ENCODE measurements at regions not wholly inside any gene's neighbourhood (a gene's known extent, or its start where the extent isn't known, plus 50 kb on each side); places are given as distances from the start of the nearest gene placed in this dataset.

DNA sequence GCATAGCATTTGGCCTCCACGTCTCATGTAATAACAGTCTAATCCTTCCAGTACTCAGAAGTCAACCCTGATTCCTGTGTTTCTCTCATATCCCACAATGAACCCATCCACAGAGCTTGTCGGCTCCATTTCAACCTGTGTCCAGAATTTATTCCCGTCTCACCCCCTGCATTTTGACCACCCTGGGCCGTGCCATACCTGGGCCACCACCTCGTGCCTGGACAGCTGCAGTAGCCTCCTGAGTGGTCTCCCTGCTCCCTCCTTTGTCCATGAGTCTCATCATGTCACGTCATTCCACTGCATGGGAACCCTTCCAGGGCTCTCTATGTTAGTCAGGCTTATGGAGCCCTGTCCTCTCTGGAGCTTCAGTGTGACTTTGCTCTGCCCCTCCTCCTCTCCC, 670.6 kb downstream of the PTPRU start:
- no peak for DNase-seq

DNA sequence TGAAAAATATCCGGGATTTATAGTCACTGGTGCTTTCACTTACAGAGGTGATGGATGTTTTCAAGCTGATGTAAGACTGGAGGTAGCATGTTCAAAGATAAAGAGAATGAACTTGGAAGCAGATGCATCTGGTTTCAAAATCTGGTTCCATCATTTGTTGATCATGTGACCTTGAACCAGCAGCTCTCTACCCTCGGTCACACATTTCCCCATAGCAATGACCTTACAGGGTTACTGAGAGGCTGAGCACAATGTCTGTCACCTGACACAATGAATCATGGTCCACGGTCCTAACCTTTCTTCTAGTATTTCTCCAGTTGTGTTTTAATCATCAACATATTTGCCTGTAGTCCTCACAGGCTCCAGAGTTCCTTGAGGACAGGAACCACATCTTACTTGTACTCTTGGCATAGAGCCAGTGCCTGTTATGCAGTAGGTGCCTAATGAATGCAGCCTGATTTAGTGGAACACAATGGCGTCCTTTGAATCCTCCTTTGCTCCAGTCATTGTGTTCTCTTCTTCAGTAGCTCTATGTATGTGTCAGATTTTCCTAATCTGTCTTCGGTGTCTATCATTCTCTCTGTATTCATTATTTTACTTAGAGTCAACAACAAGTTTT, 667.3 kb downstream of the PTPRU start:
- no peak for DNase-seq

- peak in 2 of 3 donors; percentile 17 to 18 for DNase-seq
These were observed 665.5 kb downstream of the PTPRU start for GRCh38 chr1:29901624-29902325.

DNA sequence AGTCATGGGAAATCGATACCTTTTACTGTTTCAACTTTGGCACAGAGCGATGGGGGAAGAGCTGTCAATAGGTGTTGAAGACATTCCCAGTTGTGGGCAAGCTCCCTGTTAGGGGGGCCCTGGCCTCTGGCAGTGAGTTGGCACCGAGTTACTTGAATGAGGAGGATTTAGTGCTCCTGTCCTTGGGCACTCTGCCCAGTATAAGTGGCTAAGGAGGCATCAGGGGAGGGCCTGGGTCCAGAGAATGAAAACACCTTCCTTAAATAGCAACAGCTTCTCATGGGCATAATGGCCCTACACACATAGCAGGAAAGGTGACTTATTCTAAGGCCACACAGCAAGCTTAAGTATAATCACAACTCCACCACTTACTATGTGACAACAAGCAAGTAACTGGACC, 664.4 kb downstream of the PTPRU start:
- peak in 2 of 3 donors; percentile 46 to 51 for DNase-seq

- DNase-seq, result peak in 1 of 3 donors; percentile 7
These were observed 663.9 kb downstream of the PTPRU start for GRCh38 chr1:29900104-29900679.

- no peak for DNase-seq
These were observed 660.7 kb downstream of the PTPRU start for GRCh38 chr1:29896791-29897714.

DNA sequence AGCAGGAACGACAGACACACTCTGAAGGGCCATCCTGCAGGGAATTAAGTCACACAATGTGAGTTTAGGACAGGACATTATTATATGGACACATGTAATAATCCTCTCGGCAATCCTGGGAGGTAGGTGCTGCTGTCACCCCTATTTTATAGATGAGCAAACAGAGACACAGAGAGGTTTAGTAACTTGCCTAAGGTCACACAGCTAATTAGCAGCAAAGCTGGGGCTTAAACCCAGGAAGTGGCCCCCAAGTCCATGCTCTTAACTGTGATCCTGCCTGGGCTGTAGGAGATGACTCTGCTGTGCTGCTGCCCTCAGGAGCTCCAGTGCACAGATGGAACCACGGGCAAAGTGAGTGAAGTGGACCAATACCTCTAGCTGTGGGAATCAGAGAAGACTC, 660.0 kb downstream of the PTPRU start:
- no peak for DNase-seq

DNA sequence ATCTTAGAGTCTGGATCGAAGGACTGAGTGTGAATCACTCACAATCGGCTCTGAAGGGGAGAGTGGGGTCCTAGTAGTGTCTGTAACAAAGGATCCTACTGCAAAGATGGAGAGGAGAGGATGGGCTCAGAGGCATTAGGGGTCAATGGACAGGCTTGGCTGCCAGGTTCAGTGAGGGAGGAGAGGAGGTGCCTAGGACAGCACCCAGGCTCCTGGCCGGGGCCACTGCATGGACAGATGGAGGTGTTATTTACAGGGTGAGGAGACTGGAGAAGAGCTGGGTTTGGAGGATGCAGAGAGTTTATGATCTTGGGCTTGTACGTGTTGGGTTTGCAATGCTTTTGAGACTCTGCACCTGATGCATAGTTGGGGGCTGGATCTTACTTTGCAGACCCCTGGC, 658.9 kb downstream of the PTPRU start:
- DNase-seq, result no peak

DNA sequence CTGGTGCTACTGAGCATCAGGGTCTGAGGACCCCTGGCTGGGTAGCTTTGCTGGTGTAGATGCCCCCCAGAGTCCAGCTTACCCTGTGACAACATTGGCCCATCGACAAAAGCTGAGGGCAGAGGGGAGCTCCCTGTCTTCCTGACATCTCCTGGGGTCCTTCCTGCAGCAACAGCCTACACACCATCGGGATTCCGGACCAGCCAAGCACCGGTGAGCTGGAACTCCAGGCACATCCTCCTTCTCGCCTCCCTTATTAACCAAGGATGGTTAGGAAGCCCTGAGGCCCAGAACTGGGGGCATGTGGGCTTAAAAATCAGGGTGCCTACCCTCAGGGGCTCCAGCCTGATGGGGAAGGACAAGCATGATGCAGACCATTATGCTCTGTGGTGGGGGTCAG, 658.0 kb downstream of the PTPRU start:
- DNase-seq, result no peak

GRCh38 chr1:29893806-29894205, 657.5 kb downstream of the PTPRU start:
- no peak for DNase-seq

DNA sequence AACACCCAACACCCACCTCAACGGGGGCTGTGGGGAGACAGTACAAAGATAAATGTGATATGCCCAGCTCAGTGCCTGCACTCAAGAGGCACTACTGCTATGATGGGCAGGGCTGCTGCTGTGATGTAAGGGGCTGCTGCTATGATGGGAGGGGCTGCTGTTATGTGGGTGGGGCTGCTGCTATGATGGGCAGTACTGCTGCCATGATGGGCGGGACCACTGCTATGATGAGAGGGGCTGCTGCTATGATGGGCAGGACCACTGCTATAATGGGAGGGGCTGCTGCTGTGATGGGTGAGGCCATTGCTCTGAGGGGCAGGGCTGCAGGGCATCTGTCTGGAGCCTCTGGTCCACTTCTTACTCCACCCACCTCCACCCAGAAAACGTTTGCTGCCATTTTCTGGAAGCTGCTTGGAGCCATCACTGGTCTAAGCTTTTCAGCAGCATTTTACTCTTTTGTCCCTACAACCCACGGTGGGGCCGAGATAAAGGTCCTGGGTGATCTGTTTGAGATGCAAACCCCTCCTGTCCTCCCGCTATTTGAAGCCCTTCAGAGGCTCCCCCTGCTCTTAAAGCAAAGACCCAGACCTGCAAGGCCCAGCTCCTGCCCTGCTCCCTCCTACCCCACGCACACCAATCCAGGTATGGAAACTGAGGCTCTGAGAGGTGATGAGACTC, 656.9 kb downstream of the PTPRU start:
- DNase-seq, result no peak

DNA sequence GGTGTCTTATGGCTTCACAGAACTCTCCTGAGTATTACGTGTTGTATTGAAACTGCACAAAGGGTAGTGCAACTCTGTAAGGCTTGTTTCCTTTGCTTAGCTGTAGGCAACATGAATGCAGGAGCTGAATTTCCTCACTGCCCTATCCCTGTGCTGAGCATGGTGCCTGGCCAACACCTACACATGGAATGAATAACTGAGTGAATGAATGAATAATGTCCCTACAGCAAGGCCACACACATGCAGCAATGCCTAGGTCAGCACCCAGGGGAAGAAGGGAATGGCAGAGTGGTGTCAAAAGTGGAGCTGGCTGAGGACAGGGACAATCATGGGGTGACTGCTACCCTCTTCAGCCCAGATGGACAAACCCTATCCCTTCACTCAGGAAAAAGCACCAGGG, 655.9 kb downstream of the PTPRU start:
- DNase-seq, result no peak

DNA sequence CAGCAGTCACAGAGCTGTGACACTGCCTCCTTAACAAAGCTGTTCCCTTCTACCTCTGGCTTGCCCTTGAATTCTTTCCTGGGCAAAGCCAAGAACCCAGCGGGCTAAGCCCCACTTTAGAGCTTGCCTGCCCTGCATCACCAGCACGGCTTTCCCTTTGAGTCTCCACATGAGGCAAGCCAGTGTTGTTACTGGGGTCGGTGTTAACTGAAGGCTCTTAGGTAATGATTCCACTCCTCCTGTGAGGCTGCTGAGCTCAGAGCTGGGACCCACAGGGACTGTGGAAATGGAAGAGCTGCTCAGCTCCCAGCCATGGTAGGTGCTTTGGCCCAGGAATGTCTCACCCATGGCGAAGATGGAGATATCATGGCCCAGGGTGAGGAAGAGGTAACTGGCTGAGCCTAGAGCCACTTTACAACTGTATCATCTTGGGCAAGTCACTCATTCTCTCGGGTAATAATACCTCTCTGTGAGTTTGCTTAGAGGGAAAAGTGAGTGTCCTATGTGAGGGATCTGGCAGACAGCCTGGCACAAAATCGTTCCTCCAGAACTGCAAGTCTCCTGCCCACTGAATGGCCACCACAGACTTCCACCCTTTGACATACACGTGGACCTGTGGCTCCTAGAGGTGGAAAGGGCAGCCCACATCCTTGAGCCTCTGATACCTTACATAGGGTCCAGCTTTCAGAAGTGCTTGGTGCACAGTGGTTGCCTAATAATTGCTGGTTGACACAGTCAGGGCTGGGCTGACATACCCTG, 654.1 kb downstream of the PTPRU start:
- no peak for DNase-seq

DNA sequence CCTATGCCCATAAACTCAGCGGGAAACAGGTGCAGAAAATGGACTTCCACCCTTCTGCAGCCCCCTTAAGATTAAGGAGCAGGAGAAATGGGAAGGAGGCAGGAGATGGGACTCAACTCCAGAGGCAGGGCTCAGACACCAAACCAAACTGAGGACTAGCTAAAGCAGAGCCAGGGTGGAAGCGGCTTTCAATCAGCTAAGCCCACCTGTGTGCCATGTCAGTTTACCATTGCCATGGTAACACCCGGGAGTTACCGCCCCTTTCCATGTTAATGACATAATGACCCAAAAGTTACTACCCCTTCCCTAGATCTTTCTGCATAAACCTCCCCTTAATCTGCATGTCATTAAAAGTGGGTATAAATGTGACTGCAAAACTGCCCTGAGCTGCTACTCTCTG, 653.5 kb downstream of the PTPRU start:
- no peak for DNase-seq

- DNase-seq, result no peak
These were observed 648.4 kb downstream of the PTPRU start for GRCh38 chr1:29884740-29885139.

GRCh38 chr1:29883986-29884385, 647.7 kb downstream of the PTPRU start:
- no peak for DNase-seq

DNA sequence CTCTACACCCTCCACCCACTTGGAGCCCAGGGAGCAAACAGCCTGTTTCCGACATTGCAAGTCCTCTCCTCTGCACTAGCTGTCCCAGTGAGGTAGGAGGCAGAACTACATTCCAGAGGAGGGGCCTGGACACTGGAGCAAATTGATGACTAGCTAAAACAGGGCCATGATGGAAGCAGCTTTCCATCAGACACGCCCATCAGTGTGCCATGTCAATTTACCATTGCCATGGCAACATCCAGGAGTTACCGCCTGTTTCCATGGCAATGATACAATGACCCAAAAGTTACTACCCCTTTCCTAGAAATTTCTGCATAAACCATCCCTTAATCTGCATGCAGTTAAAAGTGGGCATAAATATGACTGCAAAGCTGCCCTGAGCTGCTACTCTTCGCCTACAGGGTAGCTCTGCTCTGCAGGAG, 647.1 kb downstream of the PTPRU start:
- DNase-seq, result no peak

GRCh38 chr1:29880556-29880955, 644.2 kb downstream of the PTPRU start:
- no peak for DNase-seq

DNA sequence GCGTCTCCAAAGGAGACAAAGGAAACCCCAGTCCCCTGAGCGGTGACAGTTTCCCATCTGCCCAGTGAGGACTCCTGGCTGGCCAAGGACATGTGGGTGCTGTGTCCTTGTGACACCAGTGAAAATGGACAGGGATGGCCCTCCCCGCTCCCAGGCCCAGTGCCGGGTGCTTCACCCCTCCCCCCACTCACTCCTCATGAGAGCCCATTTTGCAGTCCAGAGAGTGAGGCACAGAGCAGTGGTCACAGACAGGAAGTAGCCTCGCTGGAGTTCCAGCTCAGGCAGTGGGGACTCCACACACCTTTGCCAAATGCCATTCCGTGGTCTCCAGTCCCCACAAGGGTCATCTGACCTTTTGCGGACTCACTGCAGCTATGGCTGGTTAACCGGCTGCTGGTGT, 642.9 kb downstream of the PTPRU start:
- no peak for DNase-seq

GRCh38 chr1:29878501-29878900, 642.2 kb downstream of the PTPRU start:
- DNase-seq, result no peak

- no peak for DNase-seq
These were observed 640.6 kb downstream of the PTPRU start for GRCh38 chr1:29876902-29877301.
